NB4 (cell line): ENCODE measurements at regions not wholly inside any gene's neighbourhood (a gene's known extent, or its start where the extent isn't known, plus 50 kb on each side); places are given as distances from the start of the nearest gene placed in this dataset.

Experiments used
- DNase-seq: peaks from one replicate; pipeline ENCODE4 v3.0.0; 2010; ENCODE audit warnings: low read depth
- H3K4me3 ChIP-seq: one replicate; pipeline ENCODE4 v1.5.1; 2011; ENCODE audit warnings: mild to moderate bottlenecking, low read depth, low read length, moderate library complexity
- CTCF ChIP-seq: IDR thresholded peaks from one replicate; pipeline ENCODE4 v1.5.1; 2012; ENCODE audit warnings: low read depth, low read length
- MYC ChIP-seq: IDR thresholded peaks from 2 replicates; pipeline ENCODE4 v1.6.1; 2011; ENCODE audit warnings: low read depth, low read length
- POLR2A ChIP-seq: IDR thresholded peaks from 2 replicates; pipeline ENCODE4 v1.6.1; 2011; ENCODE audit warnings: mild to moderate bottlenecking; ENCODE audit not compliant: insufficient read length; ENCODE audit errors: extremely low read depth
- TF ChIP-seq, protein P1 (sequence below): IDR thresholded peaks from 2 replicates; pipeline ENCODE4 v1.6.1; 2011; ENCODE audit warnings: low read depth, low read length

GRCh38 chr2:128808462-128809258 is 490.0 kb upstream of the HS6ST1 start:
- no peak for DNase-seq
- no peak for TF ChIP-seq MYC
- TF ChIP-seq, protein P1, sequence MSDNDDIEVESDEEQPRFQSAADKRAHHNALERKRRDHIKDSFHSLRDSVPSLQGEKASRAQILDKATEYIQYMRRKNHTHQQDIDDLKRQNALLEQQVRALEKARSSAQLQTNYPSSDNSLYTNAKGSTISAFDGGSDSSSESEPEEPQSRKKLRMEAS: no peak
- H3K4me3 ChIP-seq: no peak overlapping the region

DNA sequence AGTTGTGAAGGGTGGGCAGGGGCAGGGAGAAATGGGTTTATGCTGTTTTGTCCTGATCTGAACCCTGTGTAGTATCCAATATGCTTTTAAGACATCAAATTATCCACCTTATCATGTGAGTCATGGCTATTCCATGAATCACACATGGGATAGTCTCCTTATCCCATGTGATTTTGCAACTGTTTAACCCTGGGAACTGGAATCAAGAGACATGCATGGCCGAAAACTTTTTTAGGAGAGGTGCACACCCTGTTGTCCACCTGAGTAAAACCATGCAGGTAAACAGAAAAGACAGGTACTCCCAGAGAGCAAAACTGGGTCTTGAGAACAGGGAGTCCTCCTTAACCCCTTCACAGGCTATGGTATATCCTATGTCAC is 490.6 kb upstream of the HS6ST1 start:
- no peak for DNase-seq
- TF ChIP-seq MYC: no peak
- no peak for TF ChIP-seq POLR2A
- TF ChIP-seq, protein P1: no peak
- no peak for TF ChIP-seq CTCF

DNA sequence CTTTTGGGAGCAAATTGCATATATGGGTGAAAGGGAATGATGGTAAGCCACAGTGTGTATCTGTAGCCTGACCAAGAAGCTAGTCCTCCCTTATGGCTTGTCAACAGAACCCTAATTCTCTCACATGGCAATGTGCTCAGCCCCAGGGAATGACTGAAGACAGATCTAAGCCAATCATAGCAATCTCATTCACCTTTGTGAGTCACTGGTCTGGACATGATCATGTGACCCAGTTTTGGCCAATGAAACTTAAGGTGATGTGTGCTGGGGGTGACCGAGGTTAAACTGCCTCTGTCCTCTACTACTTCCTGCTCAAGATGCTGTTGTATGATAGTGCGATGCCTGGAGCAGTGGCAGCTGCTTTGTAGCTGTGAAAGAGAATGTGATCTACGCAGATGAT is 491.2 kb upstream of the HS6ST1 start:
- TF ChIP-seq MYC: no peak
- TF ChIP-seq POLR2A: no peak
- TF ChIP-seq CTCF: no peak
- no peak for DNase-seq
- no peak overlapping the region for H3K4me3 ChIP-seq

More for the DNA sequence above, 490.6 kb upstream of the HS6ST1 start:
- no peak overlapping the region for H3K4me3 ChIP-seq

DNA sequence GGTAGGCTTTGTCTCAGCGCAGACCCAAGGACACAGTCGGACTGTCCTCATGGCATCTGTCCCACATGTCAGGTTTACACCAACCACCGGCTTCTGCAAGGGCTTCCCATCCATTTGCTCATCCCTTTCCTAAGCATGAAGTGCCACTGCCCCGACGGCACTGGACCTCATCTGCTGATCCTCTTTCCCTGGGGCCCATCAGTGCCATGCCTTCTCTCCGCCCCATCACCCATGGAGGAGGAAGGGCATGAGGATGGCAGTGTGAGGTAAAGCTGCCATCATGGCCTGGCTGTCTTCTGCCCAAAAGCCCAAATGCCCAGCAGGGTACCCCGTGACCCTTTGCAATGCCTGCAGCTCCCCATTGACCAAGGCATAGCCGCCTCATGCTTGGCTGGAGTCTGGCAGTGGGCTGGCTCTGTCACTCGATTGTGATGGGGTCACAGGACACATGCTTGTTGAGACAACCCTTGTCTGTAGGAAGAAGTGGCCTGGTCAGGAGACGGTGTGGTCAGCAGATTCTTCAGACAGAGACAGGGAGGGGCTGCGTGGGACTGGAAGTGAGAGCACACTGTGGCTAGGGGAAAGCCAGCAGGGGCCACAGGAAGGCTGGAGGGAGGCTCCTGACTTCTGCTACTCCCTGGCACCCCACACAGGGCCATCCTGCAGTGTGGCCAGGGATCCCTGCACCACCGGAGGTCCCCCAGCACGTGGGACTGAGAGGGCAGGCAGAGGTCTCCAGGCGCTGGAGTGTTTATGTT is 493.7 kb upstream of the HS6ST1 start:
- H3K4me3 ChIP-seq: no peak overlapping the region
- no peak for DNase-seq
- TF ChIP-seq POLR2A (no peak), MYC (no peak)
- TF ChIP-seq, protein P1: no peak

DNA sequence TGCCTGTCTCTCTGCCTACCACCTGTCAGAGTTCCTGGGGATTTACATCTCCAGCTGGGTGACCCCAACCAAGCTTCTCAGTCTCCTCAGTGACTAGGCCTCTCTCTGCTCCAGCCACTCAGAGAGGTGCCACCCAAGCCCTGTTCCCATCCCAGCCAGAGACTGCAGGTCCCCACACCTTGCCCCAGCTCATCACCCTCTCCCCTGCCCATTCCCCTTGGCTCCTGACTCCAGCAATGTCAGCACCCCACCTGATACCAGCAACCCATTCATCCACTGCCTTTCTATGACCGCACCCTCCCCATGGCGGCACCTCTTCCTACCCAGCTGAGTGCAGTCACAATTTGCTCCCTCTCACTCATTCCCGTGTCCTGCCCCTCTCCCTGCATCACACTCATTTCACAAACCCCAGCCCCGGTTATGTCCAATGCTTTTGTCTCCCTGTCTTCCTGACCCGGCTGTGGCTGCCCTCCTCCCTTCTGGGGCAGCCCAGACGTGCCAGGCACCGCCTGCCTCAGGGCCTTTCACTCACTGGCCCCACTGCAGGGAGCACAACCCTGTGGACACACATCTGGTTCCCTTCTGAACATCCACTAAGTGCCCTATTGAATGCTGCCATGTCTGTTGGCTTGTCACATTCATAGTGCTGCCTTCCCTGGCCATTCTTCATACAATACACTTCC is 494.8 kb upstream of the HS6ST1 start:
- H3K4me3 ChIP-seq: no peak overlapping the region
- DNase-seq: no peak

GRCh38 chr2:128815248-128815647 is 496.6 kb upstream of the HS6ST1 start:
- TF ChIP-seq CTCF (no peak), POLR2A (no peak), MYC (no peak)
- TF ChIP-seq, protein P1: no peak
- no peak overlapping the region for H3K4me3 ChIP-seq
- no peak for DNase-seq

More for the DNA sequence above, 494.8 kb upstream of the HS6ST1 start:
- TF ChIP-seq, protein P1: no peak
- no peak for TF ChIP-seq MYC
- TF ChIP-seq CTCF: no peak
- no peak for TF ChIP-seq POLR2A
